Transverse colon (tissue), 4 donors: ENCODE measurements at regions not wholly inside any gene's neighbourhood (a gene's known extent, or its start where the extent isn't known, plus 50 kb on each side); places are given as distances from the start of the nearest gene placed in this dataset.

ENCODE experiments used
- DNase-seq: peaks from one replicate; pipeline ENCODE4 v3.0.0-alpha.2; 2019
- H3K27ac ChIP-seq, 4 donors: fragments of 200-600 bp; sonication (generic); 2 replicates each; pipeline ENCODE4 v1.5.1; 2016 to 2018; ENCODE audit warnings: inconsistent platforms in 4 of 4
- H3K27me3 ChIP-seq: fragments of 200-600 bp; sonication (generic); 2 replicates; pipeline ENCODE4 v1.5.1; 2017; ENCODE audit warnings: inconsistent platforms
- H3K36me3 ChIP-seq, 4 donors: fragments of 200-600 bp; sonication (generic); 2 replicates each; pipeline ENCODE4 v1.5.1; 2017 to 2019; ENCODE audit warnings: inconsistent platforms in 4 of 4
- H3K4me1 ChIP-seq, 4 donors: fragments of 200-600 bp; sonication (generic); 2 replicates each; pipeline ENCODE4 v1.5.1; 2017 to 2020; ENCODE audit warnings: inconsistent platforms in 4 of 4
- H3K4me3 ChIP-seq, 4 donors: fragments of 200-600 bp; sonication (generic); 1 replicate in 1 of 4; 2 replicates in 3 of 4; pipeline versions ENCODE4 v1.5.1 to v1.6.1; 2017 to 2019; ENCODE audit warnings: inconsistent platforms in 4 of 4
- H3K9me3 ChIP-seq, 2 donors: fragments of 200-600 bp; sonication (generic); 2 replicates each; pipeline ENCODE4 v1.5.1; 2017 to 2019; ENCODE audit warnings: inconsistent platforms in 2 of 2
- CTCF ChIP-seq, 5 experiments: fragments of 200-600 bp in 3 of 5; fragments of 450-650 bp in 2 of 5; sonication (generic) in 3 of 5; IDR thresholded peaks; 1 replicate in 2 of 5; 2 replicates in 3 of 5; pipeline ENCODE4 v1.5.1; 2016 to 2017; ENCODE audit warnings: antibody characterized with exemption in 5 of 5, inconsistent platforms in 3 of 5, mild to moderate bottlenecking in 2 of 5, moderate library complexity in 1 of 5
- EP300 ChIP-seq: sonication (generic); formaldehyde crosslinking; IDR thresholded peaks from one replicate; pipeline ENCODE4 v1.6.1; 2017; ENCODE audit warnings: antibody characterized with exemption, low read depth
- POLR2A ChIP-seq: fragments of 450-650 bp; IDR thresholded peaks from one replicate; pipeline ENCODE4 v1.6.1; 2016; ENCODE audit warnings: antibody characterized with exemption, mild to moderate bottlenecking, moderate library complexity
- POLR2AphosphoS5 ChIP-seq, 3 donors: sonication (generic); formaldehyde crosslinking; IDR thresholded peaks; one replicate each; pipeline ENCODE4 v1.6.1; 2016; ENCODE audit warnings: antibody characterized with exemption in 3 of 3
- WGBS, 2 donors: methylation state at CpG; one replicate each; pipeline ENCODE4 v1.1.5; 2018; ENCODE audit warnings: low coverage in 1 of 2; 5-methylcytosine and 5-hydroxymethylcytosine counted together
- in situ Hi-C, 4 donors: fragments of 200-750 bp; cut with MboI; loops; one replicate each; pipeline versions ENCODE4 v1.15.0 to v1.15.1; 2017; ENCODE audit warnings: low sequenced_read_pairs in 3 of 4, low pct_ligation_motif_present in 1 of 4, low pct_unique_long_range_greater_than_20kb in 1 of 4
- intact Hi-C: fragments of 100-400 bp; cut with DNase I; formaldehyde crosslinking; loops from one replicate; pipeline ENCODE4 v1.15.1; 2023; ENCODE audit warnings: low total_unique reads

DNA sequence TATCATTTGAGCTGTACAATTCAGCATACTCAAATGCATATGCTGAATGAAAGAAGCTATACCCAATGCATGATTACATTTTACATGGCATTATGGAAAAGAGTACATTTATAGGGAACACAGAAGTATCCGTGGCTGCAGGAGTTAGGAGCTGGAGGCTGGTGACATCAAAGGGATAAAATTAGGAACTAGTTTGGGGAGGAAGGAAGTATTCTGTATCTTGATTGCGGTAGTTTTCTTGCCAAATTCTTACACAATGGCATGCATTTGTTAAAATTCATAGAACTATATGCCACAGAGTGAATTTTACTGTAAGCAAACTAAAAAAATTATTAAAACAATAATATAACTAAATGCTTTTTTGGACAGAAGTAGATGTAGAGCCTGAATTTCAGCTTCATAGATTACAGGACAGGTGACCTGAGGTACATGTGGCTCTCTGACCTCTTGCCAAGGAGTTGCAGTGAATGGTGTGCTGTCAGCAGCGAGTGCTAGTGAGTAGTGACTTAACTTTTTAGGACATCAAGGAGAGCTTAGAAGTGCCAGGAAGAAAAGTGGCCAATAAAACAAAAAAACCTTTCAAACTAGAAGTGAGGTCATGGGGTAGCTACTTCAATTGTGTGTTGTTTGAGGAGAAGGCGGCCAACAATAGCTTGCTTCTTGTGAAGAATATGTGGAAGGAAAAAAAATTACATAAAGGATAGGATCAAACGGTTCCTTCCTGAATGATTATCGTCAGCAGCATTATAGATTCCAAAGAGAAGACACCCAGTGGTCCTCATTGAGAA, 514.9 kb upstream of the CLINT1 start:
- H3K36me3 ChIP-seq: no peaks in the 10 kb centered on the region
- intact Hi-C loops: no loop called here
- H3K4me1 ChIP-seq: no peaks in the 10 kb centered on the region
- no peak overlapping the region for H3K4me3 ChIP-seq
- in situ Hi-C loops: no loop called here
- H3K9me3 ChIP-seq: no peaks in the 10 kb centered on the region
- no peak for DNase-seq
- no peak overlapping the region for H3K27ac ChIP-seq
- 71 to 74% methylated on average over 6 of the region's 6 CpGs for WGBS, 2 donors
- TF ChIP-seq EP300 (no peak), CTCF (IDR thresholded peaks at IDR 0.05) (no peak), POLR2AphosphoS5 (IDR thresholded peaks at IDR 0.05) (no peak), POLR2A (no peak)
- no peaks in the 10 kb centered on the region for H3K27me3 ChIP-seq

DNA sequence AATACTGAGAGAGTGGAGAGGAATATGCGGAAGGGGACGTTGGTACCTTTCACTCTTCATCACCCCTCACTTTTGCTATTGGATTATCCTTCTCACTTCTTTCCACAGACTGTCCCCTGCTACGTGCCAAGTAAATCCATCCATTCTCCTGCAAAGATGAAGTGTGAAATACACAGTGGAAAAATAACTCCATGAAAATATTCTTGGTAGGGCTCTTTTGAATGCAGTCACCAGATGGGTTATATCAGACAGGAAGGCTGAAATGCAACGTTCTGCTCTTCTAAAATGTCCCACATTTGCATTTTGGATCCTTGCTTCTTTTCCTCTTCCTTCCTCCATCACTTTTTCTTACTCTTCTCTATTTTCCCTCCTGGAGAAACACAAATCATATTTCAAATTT, 510.3 kb upstream of the CLINT1 start:
- WGBS, 2 donors: 61 to 69% methylated on average over 4 of the region's 4 CpGs
- Histone ChIP-seq H3K4me3 (no peak overlapping the region), H3K9me3 (no peaks in the 10 kb centered on the region), H3K36me3 (no peaks in the 10 kb centered on the region), H3K27me3 (no peaks in the 10 kb centered on the region), H3K4me1 (no peaks in the 10 kb centered on the region), H3K27ac (no peak overlapping the region)
- intact Hi-C loops (no loop called here), in situ Hi-C loops (no loop called here)
- DNase-seq: no peak
- TF ChIP-seq CTCF (IDR thresholded peaks at IDR 0.05): no peak
- no peak for TF ChIP-seq EP300
- TF ChIP-seq POLR2AphosphoS5 (IDR thresholded peaks at IDR 0.05): no peak
- no peak for TF ChIP-seq POLR2A

GRCh38 chr5:158368686-158369085, 509.7 kb upstream of the CLINT1 start:
- in situ Hi-C loops (no loop called here), intact Hi-C loops (no loop called here)
- H3K27me3 ChIP-seq: no peaks in the 10 kb centered on the region
- no peaks in the 10 kb centered on the region for H3K9me3 ChIP-seq
- no peaks in the 10 kb centered on the region for H3K4me1 ChIP-seq
- TF ChIP-seq POLR2A (no peak), CTCF (IDR thresholded peaks at IDR 0.05) (no peak), EP300 (no peak), POLR2AphosphoS5 (IDR thresholded peaks at IDR 0.05) (no peak)
- 81 to 88% methylated on average over 3 to 4 of the region's 4 CpGs for WGBS, 2 donors
- H3K27ac ChIP-seq: no peak overlapping the region
- no peak for DNase-seq
- no peak overlapping the region for H3K4me3 ChIP-seq
- no peaks in the 10 kb centered on the region for H3K36me3 ChIP-seq

DNA sequence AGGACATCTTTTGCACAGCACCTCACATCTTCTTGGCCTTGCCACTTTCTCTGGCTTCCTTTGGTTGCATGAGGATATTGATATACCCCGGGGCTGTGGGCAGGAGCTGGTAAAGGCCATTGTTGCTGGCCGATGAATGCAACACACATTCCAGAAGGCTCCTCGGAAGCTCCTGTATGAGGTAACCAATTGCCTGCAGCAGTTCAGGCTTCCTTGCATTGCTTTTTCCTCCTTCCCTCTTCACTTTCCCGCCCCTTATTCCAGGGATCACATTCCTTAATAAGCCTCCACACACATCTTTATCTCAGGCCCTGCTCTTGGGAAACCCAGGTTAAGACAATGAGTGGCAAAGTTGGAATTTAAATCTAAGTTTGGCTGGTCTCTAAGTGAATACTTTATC, 505.4 kb upstream of the CLINT1 start:
- intact Hi-C loops: no loop called here

More for the DNA sequence above, 505.4 kb upstream of the CLINT1 start:
- no peaks in the 10 kb centered on the region for H3K4me1 ChIP-seq
- 83 to 87% methylated on average over 3 to 4 of the region's 4 CpGs for WGBS, 2 donors
- TF ChIP-seq POLR2A: no peak
- TF ChIP-seq CTCF (IDR thresholded peaks at IDR 0.05): no peak
- TF ChIP-seq POLR2AphosphoS5 (IDR thresholded peaks at IDR 0.05): no peak
- TF ChIP-seq EP300: no peak
- in situ Hi-C loops: no loop called here
- no peaks in the 10 kb centered on the region for H3K27me3 ChIP-seq
- no peak overlapping the region for H3K27ac ChIP-seq
- no peak overlapping the region for H3K4me3 ChIP-seq
- DNase-seq: no peak
- H3K9me3 ChIP-seq: no peaks in the 10 kb centered on the region
- no peaks in the 10 kb centered on the region for H3K36me3 ChIP-seq
